HEK293 (cell line): ENCODE measurements at regions not wholly inside any gene's neighbourhood (a gene's known extent, or its start where the extent isn't known, plus 50 kb on each side); places are given as distances from the start of the nearest gene placed in this dataset.

Source experiments
- CTCF ChIA-PET: fragments of 350-600 bp; formaldehyde crosslinking; extraction: SDS; loops from one replicate; lab custom pipeline; 2021; ENCODE audit warnings: antibody characterized with exemption; lab: Yijun Ruan, JAX
- POLR2A ChIA-PET: fragments of 300-600 bp; formaldehyde crosslinking; extraction: SDS; loops from one replicate; lab custom pipeline; 2020; ENCODE audit warnings: antibody characterized with exemption, inconsistent platforms; lab: Yijun Ruan, JAX
- H3K27ac ChIP-seq: fragments of 200-500 bp; sonication (Bioruptor generic); 2 replicates; pipeline ENCODE4 v1.5.1; 2014; ENCODE audit warnings: low read depth, low read length, control low read depth, inconsistent platforms; ENCODE audit errors: extremely low read depth
- H3K36me3 ChIP-seq, 2 experiments: fragments of 200-500 bp in 1 of 2; sonication (Bioruptor generic) in 1 of 2; 1 replicate in 1 of 2; 2 replicates in 1 of 2; pipeline ENCODE4 v1.5.1; 2014 to 2017; ENCODE audit warnings: inconsistent platforms in 2 of 2, low read length in 2 of 2; ENCODE audit not compliant: control insufficient read depth in 2 of 2, insufficient read depth in 1 of 2
- H3K4me1 ChIP-seq: fragments of 200-500 bp; sonication (Bioruptor generic); 2 replicates; pipeline ENCODE4 v1.5.1; 2014; ENCODE audit warnings: mild to moderate bottlenecking, low read length, inconsistent platforms; ENCODE audit not compliant: control insufficient read depth, insufficient read depth
- H3K4me3 ChIP-seq: 2 replicates; pipeline ENCODE4 v1.5.1; 2011; ENCODE audit warnings: low read depth, mild to moderate bottlenecking, control low read depth, low read length, moderate library complexity
- H3K9me3 ChIP-seq: fragments of 200-500 bp; sonication (Bioruptor generic); 2 replicates; pipeline ENCODE4 v1.5.1; 2014; ENCODE audit warnings: low read depth, low read length, inconsistent platforms; ENCODE audit not compliant: control insufficient read depth, insufficient read depth
- INSM2 ChIP-seq: fragments of 450-650 bp; formaldehyde crosslinking; IDR thresholded peaks from 2 replicates; pipeline ENCODE4 v1.5.1; 2016; ENCODE audit warnings: missing biosample characterization, missing genetic modification characterization
- SP2 ChIP-seq: fragments of 450-650 bp; formaldehyde crosslinking; IDR thresholded peaks from 2 replicates; pipeline ENCODE4 v1.5.1; 2016; ENCODE audit warnings: missing biosample characterization, missing genetic modification characterization
- ZBTB1 ChIP-seq: fragments of 450-650 bp; formaldehyde crosslinking; IDR thresholded peaks from 2 replicates; pipeline ENCODE4 v1.5.1; 2016; ENCODE audit warnings: missing biosample characterization, missing genetic modification characterization
- ZIC2 ChIP-seq: fragments of 450-650 bp; formaldehyde crosslinking; IDR thresholded peaks from 2 replicates; pipeline ENCODE4 v1.5.1; 2016; ENCODE audit warnings: missing biosample characterization, missing genetic modification characterization
- ZNF133 ChIP-seq: fragments of 450-650 bp; formaldehyde crosslinking; IDR thresholded peaks from 2 replicates; pipeline ENCODE4 v1.5.1; 2016; ENCODE audit warnings: missing biosample characterization, missing genetic modification characterization
- ZNF16 ChIP-seq: fragments of 450-650 bp; formaldehyde crosslinking; IDR thresholded peaks from 2 replicates; pipeline ENCODE4 v1.5.1; 2016; ENCODE audit warnings: low read depth, missing biosample characterization, missing genetic modification characterization
- ZNF169 ChIP-seq: fragments of 450-650 bp; formaldehyde crosslinking; IDR thresholded peaks from 2 replicates; pipeline ENCODE4 v1.5.1; 2016; ENCODE audit warnings: missing biosample characterization, missing genetic modification characterization
- ZNF211 ChIP-seq: fragments of 450-650 bp; formaldehyde crosslinking; IDR thresholded peaks from 2 replicates; pipeline ENCODE4 v1.5.1; 2016; ENCODE audit warnings: low read depth, missing biosample characterization, missing genetic modification characterization
- ZNF221 ChIP-seq: fragments of 450-650 bp; formaldehyde crosslinking; IDR thresholded peaks from 2 replicates; pipeline ENCODE4 v1.5.1; 2017; ENCODE audit warnings: missing biosample characterization, missing genetic modification characterization, borderline replicate concordance
- ZNF26 ChIP-seq: fragments of 450-650 bp; formaldehyde crosslinking; IDR thresholded peaks from 2 replicates; pipeline ENCODE4 v1.5.1; 2016; ENCODE audit warnings: missing biosample characterization, missing genetic modification characterization
- ZNF274 ChIP-seq, 2 experiments: fragments of 200-500 bp in 1 of 2; fragments of 450-650 bp in 1 of 2; sonication (Bioruptor generic) in 1 of 2; formaldehyde crosslinking in 1 of 2; IDR thresholded peaks; 2 replicates each; pipeline versions ENCODE4 v1.5.1 to v1.6.1; 2014 to 2016; ENCODE audit warnings: borderline replicate concordance in 1 of 2, inconsistent platforms in 1 of 2, low read length in 1 of 2, missing biosample characterization in 1 of 2, missing genetic modification characterization in 1 of 2
- ZNF280D ChIP-seq: fragments of 450-650 bp; formaldehyde crosslinking; IDR thresholded peaks from 2 replicates; pipeline ENCODE4 v1.5.1; 2016; ENCODE audit warnings: missing biosample characterization, missing genetic modification characterization
- ZNF426 ChIP-seq: fragments of 450-650 bp; formaldehyde crosslinking; IDR thresholded peaks from 2 replicates; pipeline ENCODE4 v1.5.1; 2017; ENCODE audit warnings: missing biosample characterization, missing genetic modification characterization, mild to moderate bottlenecking, inconsistent platforms, moderate library complexity
- ZNF514 ChIP-seq: fragments of 450-650 bp; formaldehyde crosslinking; IDR thresholded peaks from 2 replicates; pipeline ENCODE4 v1.5.1; 2016; ENCODE audit warnings: missing biosample characterization, missing genetic modification characterization
- ZNF555 ChIP-seq: fragments of 450-650 bp; formaldehyde crosslinking; conservative IDR thresholded peaks from 2 replicates; pipeline ENCODE4 v1.5.1; 2017; ENCODE audit warnings: missing biosample characterization, mild to moderate bottlenecking, missing genetic modification characterization, inconsistent platforms
- ZNF645 ChIP-seq: fragments of 450-650 bp; formaldehyde crosslinking; IDR thresholded peaks from 2 replicates; pipeline ENCODE4; 2016; ENCODE audit warnings: missing biosample characterization, missing genetic modification characterization
- ZNF654 ChIP-seq: fragments of 450-650 bp; formaldehyde crosslinking; IDR thresholded peaks from 2 replicates; pipeline ENCODE4 v1.5.1; 2016; ENCODE audit warnings: low read depth, missing biosample characterization, missing genetic modification characterization
- ZSCAN16 ChIP-seq: fragments of 450-650 bp; formaldehyde crosslinking; IDR thresholded peaks from 2 replicates; pipeline ENCODE4 v1.5.1; 2016; ENCODE audit warnings: missing biosample characterization, missing genetic modification characterization
- TF ChIP-seq, protein P1 (sequence below): fragments of 450-650 bp; formaldehyde crosslinking; IDR thresholded peaks from 2 replicates; pipeline ENCODE4 v1.5.1; 2016; ENCODE audit warnings: missing biosample characterization, missing genetic modification characterization
- TF ChIP-seq, protein P2 (sequence below): fragments of 450-650 bp; formaldehyde crosslinking; IDR thresholded peaks from 2 replicates; pipeline ENCODE4 v1.5.1; 2016; ENCODE audit warnings: missing biosample characterization, missing genetic modification characterization

- CTCF ChIA-PET = interaction anchor here (0.5 kb wide), 1 partner anchor 1750 kb away, joined by 3 read pairs; no protein-coding TSS in a partner anchor
- Histone ChIP-seq H3K36me3 (no peaks in the 10 kb centered on the region), H3K27ac (no peak overlapping the region), H3K9me3 (no peaks in the 10 kb centered on the region), H3K4me1 (no peaks in the 10 kb centered on the region), H3K4me3 (no peak overlapping the region)
- POLR2A ChIA-PET = no interaction called here
- no peak for TF ChIP-seq ZNF211 (tag by site-specific recombination)
- no peak for TF ChIP-seq SP2 (tag by site-specific recombination)
- no peak for TF ChIP-seq ZNF274 (IDR thresholded peaks at IDR 0.05; ENCODE audit: low read length)
- no peak for TF ChIP-seq ZNF274 (tag by site-specific recombination; IDR thresholded peaks at IDR 0.05; ENCODE audit: borderline replicate concordance)
- no peak for TF ChIP-seq ZNF16 (tag by site-specific recombination)
- no peak for TF ChIP-seq ZSCAN16 (tag by site-specific recombination)
- TF ChIP-seq ZIC2 (tag by site-specific recombination) = no peak
- no peak for TF ChIP-seq ZNF133 (tag by site-specific recombination)
- TF ChIP-seq, protein P1, sequence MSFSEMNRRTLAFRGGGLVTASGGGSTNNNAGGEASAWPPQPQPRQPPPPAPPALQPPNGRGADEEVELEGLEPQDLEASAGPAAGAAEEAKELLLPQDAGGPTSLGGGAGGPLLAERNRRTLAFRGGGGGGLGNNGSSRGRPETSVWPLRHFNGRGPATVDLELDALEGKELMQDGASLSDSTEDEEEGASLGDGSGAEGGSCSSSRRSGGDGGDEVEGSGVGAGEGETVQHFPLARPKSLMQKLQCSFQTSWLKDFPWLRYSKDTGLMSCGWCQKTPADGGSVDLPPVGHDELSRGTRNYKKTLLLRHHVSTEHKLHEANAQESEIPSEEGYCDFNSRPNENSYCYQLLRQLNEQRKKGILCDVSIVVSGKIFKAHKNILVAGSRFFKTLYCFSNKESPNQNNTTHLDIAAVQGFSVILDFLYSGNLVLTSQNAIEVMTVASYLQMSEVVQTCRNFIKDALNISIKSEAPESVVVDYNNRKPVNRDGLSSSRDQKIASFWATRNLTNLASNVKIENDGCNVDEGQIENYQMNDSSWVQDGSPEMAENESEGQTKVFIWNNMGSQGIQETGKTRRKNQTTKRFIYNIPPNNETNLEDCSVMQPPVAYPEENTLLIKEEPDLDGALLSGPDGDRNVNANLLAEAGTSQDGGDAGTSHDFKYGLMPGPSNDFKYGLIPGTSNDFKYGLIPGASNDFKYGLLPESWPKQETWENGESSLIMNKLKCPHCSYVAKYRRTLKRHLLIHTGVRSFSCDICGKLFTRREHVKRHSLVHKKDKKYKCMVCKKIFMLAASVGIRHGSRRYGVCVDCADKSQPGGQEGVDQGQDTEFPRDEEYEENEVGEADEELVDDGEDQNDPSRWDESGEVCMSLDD (tag by site-specific recombination) = no peak
- no peak for TF ChIP-seq ZNF514 (tag by site-specific recombination)
- no peak for TF ChIP-seq ZNF169
- TF ChIP-seq ZNF426 = no peak
- TF ChIP-seq ZBTB1 (tag by site-specific recombination) = no peak
- TF ChIP-seq, protein P2, sequence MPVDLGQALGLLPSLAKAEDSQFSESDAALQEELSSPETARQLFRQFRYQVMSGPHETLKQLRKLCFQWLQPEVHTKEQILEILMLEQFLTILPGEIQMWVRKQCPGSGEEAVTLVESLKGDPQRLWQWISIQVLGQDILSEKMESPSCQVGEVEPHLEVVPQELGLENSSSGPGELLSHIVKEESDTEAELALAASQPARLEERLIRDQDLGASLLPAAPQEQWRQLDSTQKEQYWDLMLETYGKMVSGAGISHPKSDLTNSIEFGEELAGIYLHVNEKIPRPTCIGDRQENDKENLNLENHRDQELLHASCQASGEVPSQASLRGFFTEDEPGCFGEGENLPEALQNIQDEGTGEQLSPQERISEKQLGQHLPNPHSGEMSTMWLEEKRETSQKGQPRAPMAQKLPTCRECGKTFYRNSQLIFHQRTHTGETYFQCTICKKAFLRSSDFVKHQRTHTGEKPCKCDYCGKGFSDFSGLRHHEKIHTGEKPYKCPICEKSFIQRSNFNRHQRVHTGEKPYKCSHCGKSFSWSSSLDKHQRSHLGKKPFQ (tag by site-specific recombination) = no peak
- TF ChIP-seq ZNF221 (tag by site-specific recombination) = no peak
- TF ChIP-seq ZNF555 (tag by site-specific recombination) = no peak
- TF ChIP-seq INSM2 = no peak
- no peak for TF ChIP-seq ZNF654 (tag by site-specific recombination)
- no peak for TF ChIP-seq ZNF645 (tag by site-specific recombination)
- TF ChIP-seq ZNF280D (tag by site-specific recombination) = no peak
- TF ChIP-seq ZNF26 = no peak
Observed at GRCh38 chr21:19529031-19529430, 1125.4 kb upstream of the TMPRSS15 start.
